Upper lobe of left lung (tissue), 6 donors: ENCODE measurements at regions not wholly inside any gene's neighbourhood (a gene's known extent, or its start where the extent isn't known, plus 50 kb on each side); places are given as distances from the start of the nearest gene placed in this dataset.

Source experiments
- ATAC-seq, 2 donors: fragments of 200-7000 bp; cut with Tn5 transposase; one replicate each; pipeline ENCODE4 v1.9.1; 2022; ENCODE audit warnings: mild to moderate bottlenecking in 2 of 2, moderate library complexity in 2 of 2; ENCODE audit not compliant: low FRiP score in 2 of 2
- DNase-seq, 2 donors: peaks; one replicate each; pipeline ENCODE4 v3.0.0-alpha.2; 2019 to 2020
- H3K27ac ChIP-seq, 4 donors: fragments of 200-600 bp; sonication (generic); one replicate each; pipeline ENCODE4 v1.5.1; 2016 to 2019
- H3K27me3 ChIP-seq, 4 donors: fragments of 200-600 bp; sonication (generic); one replicate each; pipeline ENCODE4 v1.5.1; 2017 to 2019
- H3K36me3 ChIP-seq, 4 donors: fragments of 200-600 bp; sonication (generic); one replicate each; pipeline ENCODE4 v1.5.1; 2016 to 2019
- H3K4me1 ChIP-seq, 4 donors: fragments of 200-600 bp; sonication (generic); one replicate each; pipeline ENCODE4 v1.5.1; 2018 to 2019
- H3K4me3 ChIP-seq, 4 donors: fragments of 200-600 bp; sonication (generic); one replicate each; pipeline ENCODE4 v1.5.1; 2017 to 2019; ENCODE audit warnings: mild to moderate bottlenecking in 2 of 4, moderate library complexity in 1 of 4
- H3K9me3 ChIP-seq, 4 donors: fragments of 200-600 bp; sonication (generic); one replicate each; pipeline ENCODE4 v1.5.1; 2018 to 2019
- EP300 ChIP-seq, 4 donors: sonication (generic); formaldehyde crosslinking; IDR thresholded peaks; one replicate each; pipeline ENCODE4 v1.5.1; 2017; ENCODE audit warnings: antibody characterized with exemption in 4 of 4, control low read depth in 2 of 4
- POLR2A ChIP-seq, 4 donors: fragments of 450-650 bp; IDR thresholded peaks; one replicate each; pipeline ENCODE4 v1.5.1; 2016 to 2017; ENCODE audit warnings: antibody characterized with exemption in 4 of 4, mild to moderate bottlenecking in 2 of 4
- POLR2AphosphoS5 ChIP-seq, 2 donors: sonication (generic); formaldehyde crosslinking; IDR thresholded peaks; one replicate each; pipeline ENCODE4 v1.5.1; 2017; ENCODE audit warnings: antibody characterized with exemption in 2 of 2
- WGBS, 2 donors: methylation state at CpG; one replicate each; pipeline ENCODE4 v1.1.5; 2017 to 2018; 5-methylcytosine and 5-hydroxymethylcytosine counted together
- TF ChIP-seq, protein P1 (sequence below), 6 experiments: fragments of 450-650 bp in 4 of 6; fragments of 200-600 bp in 2 of 6; sonication (generic) in 2 of 6; IDR thresholded peaks; one replicate each; pipeline ENCODE4 v1.5.1; 2016 to 2019; ENCODE audit warnings: antibody characterized with exemption in 6 of 6
- donor health status: DM: no; HTN: no; CAD: no; lungs with moderate emphysema.
- donor health status: DM: no; HTN: yes; CAD: no; lungs with severe emphysema.

DNA sequence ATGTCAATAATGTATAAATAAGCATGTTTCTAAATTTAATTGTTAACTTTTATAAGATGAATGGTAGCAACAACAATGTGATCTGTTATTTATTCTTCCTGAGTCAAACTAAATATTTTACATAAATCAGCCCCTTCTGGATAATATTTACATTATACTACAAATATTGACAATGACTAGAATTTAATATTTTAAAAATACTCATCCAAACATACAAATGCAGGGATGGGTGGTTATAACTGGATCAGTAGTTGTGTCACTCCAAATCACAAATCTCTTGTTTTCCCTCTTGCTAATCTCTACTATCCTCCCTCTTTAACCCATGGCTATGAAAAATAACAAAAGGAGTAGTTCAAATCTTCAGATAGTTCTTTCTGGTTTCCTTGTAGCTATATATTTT lies 407.0 kb downstream of the HTR7 start:
- DNase-seq = no peak
- TF ChIP-seq, protein P1, sequence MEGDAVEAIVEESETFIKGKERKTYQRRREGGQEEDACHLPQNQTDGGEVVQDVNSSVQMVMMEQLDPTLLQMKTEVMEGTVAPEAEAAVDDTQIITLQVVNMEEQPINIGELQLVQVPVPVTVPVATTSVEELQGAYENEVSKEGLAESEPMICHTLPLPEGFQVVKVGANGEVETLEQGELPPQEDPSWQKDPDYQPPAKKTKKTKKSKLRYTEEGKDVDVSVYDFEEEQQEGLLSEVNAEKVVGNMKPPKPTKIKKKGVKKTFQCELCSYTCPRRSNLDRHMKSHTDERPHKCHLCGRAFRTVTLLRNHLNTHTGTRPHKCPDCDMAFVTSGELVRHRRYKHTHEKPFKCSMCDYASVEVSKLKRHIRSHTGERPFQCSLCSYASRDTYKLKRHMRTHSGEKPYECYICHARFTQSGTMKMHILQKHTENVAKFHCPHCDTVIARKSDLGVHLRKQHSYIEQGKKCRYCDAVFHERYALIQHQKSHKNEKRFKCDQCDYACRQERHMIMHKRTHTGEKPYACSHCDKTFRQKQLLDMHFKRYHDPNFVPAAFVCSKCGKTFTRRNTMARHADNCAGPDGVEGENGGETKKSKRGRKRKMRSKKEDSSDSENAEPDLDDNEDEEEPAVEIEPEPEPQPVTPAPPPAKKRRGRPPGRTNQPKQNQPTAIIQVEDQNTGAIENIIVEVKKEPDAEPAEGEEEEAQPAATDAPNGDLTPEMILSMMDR (IDR thresholded peaks at IDR 0.05) = no peak
- no peak for TF ChIP-seq POLR2AphosphoS5 (IDR thresholded peaks at IDR 0.05)
- Histone ChIP-seq H3K36me3 (no peaks in the 10 kb centered on the region), H3K27ac (no peak overlapping the region), H3K4me1 (no peaks in the 10 kb centered on the region), H3K9me3 (no peaks in the 10 kb centered on the region), H3K4me3 (no peak overlapping the region), H3K27me3 (no peaks in the 10 kb centered on the region)
- no peak for ATAC-seq

DNA sequence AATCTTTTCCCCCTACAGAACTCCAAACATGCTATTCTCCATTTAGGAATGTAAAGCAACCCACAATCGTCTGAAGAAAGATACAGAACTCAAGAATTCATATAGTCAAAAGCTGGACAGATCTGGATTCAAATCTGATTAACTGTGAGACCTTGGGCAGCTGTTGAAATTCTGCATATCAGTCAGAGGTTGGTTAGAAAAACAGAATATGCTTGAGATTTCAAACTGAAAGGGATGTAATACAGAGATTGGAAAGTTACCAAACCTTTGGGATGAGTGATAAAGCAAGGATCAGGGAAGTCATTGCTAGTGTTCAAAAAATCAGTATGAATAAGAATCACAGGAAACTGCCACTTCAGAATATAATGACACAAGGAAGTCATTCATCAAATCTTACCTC lies 406.6 kb downstream of the HTR7 start:
- Histone ChIP-seq H3K4me1 (no peaks in the 10 kb centered on the region), H3K27me3 (no peaks in the 10 kb centered on the region), H3K9me3 (no peaks in the 10 kb centered on the region), H3K27ac (no peak overlapping the region), H3K36me3 (no peaks in the 10 kb centered on the region), H3K4me3 (no peak overlapping the region)
- TF ChIP-seq POLR2AphosphoS5 (IDR thresholded peaks at IDR 0.05) (no peak), POLR2A (IDR thresholded peaks at IDR 0.05) (no peak), EP300 (IDR thresholded peaks at IDR 0.05) (no peak)
- TF ChIP-seq, protein P1 (IDR thresholded peaks at IDR 0.05) = no peak
- no peak for ATAC-seq
- DNase-seq = no peak
- WGBS, 2 donors = 0 to 28% methylated on average over 1 of the region's 1 CpG

DNA sequence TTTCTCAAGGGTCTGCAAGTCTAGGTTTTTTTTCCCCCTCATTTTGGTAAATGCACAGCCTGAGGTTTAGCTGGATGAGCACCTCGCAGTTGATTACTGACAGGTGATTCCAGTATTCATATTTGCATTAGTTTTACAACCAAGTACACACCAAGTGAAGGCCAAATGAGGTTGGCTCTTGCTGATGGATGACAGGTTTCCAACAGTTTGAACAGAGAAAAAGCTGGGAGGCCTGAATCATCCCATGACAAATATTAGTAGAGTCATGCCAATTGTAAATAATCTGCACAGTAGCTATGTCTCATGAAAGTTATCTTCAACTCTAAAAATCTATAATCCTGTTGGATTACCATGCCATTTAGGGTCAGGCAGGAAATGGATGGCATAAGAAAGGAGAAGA lies 399.8 kb downstream of the HTR7 start:
- H3K4me3 ChIP-seq = no peak overlapping the region
- no peaks in the 10 kb centered on the region for H3K36me3 ChIP-seq
- no peaks in the 10 kb centered on the region for H3K9me3 ChIP-seq
- WGBS, 2 donors = 92 to 100% methylated on average over 1 of the region's 1 CpG
- H3K27me3 ChIP-seq = no peaks in the 10 kb centered on the region
- H3K27ac ChIP-seq = no peak overlapping the region
- TF ChIP-seq, protein P1 (IDR thresholded peaks at IDR 0.05) = no peak
- TF ChIP-seq POLR2AphosphoS5 (IDR thresholded peaks at IDR 0.05) = no peak
- no peak for TF ChIP-seq EP300 (IDR thresholded peaks at IDR 0.05)
- TF ChIP-seq POLR2A (IDR thresholded peaks at IDR 0.05) = no peak
- ATAC-seq (no peak), DNase-seq (no peak)
- H3K4me1 ChIP-seq = no peaks in the 10 kb centered on the region

DNA sequence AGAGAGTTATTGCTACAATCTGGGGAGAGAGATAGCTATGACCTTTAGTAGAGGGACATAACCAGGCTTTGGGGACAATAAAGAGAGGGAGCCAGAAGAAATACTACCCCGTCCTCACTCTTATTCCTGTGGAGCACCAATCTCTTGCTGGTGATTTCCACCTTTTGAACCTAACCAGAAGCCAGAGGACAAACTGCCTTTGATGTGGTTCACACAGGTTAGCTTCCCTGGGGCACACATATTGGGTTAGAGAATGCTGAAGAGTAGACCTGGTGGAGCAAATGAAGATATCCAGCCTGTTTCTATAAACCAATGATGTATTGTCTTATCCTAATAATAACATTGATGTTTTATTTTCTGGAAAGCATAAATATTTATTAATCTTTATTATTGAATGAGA lies 399.3 kb downstream of the HTR7 start:
- no peaks in the 10 kb centered on the region for H3K27me3 ChIP-seq
- no peak for ATAC-seq
- no peak overlapping the region for H3K4me3 ChIP-seq
- no peak for DNase-seq
- H3K27ac ChIP-seq = no peak overlapping the region
- no peak for TF ChIP-seq EP300 (IDR thresholded peaks at IDR 0.05)
- TF ChIP-seq, protein P1 (IDR thresholded peaks at IDR 0.05) = no peak
- 65 to 68% methylated on average over 1 of the region's 1 CpG for WGBS, 2 donors
- no peaks in the 10 kb centered on the region for H3K9me3 ChIP-seq
- no peaks in the 10 kb centered on the region for H3K4me1 ChIP-seq
- H3K36me3 ChIP-seq = no peaks in the 10 kb centered on the region

DNA sequence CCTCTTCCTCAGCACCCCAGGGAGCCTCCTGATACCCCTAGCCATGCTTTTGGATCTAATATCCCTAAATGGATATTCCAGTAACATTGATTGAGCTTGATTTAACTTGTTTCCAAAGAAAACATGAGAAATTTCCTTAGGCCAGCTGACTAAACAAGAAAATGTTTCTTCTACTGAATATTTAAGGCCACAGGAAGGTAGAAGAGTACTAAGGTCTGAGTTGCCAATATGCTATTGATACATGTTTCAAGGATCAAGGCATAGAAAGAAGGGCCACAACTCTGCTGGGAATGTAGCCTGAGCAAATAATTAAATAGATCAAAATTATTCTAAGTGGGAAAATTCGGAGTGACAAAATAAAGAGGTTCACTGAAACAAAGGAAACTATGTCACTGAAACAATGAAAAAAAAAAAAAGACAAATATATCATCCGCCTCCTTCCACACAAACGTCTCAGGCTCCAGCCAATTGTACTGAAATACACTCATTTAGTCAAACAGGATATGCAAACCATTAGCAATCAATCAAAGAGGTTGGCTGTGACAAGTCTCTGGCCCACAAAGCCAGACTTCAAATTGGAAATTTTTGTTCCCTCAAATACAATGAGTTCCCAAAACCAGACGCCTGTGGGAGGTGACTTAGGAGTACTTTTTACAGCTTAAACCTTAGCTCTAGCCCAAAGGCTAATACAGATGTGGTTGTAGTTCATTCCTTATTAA lies 396.2 kb downstream of the HTR7 start:
- Histone ChIP-seq H3K9me3 (no peaks in the 10 kb centered on the region), H3K36me3 (no peaks in the 10 kb centered on the region), H3K4me1 (no peaks in the 10 kb centered on the region), H3K27me3 (no peaks in the 10 kb centered on the region), H3K27ac (no peak overlapping the region), H3K4me3 (no peak overlapping the region)
- ATAC-seq (no peak), DNase-seq (no peak)
- no peak for TF ChIP-seq POLR2AphosphoS5 (IDR thresholded peaks at IDR 0.05)
- TF ChIP-seq, protein P1 (IDR thresholded peaks at IDR 0.05) = no peak
- no peak for TF ChIP-seq EP300 (IDR thresholded peaks at IDR 0.05)
- TF ChIP-seq POLR2A (IDR thresholded peaks at IDR 0.05) = no peak
- 31 to 39% methylated on average over 4 of the region's 4 CpGs for WGBS, 2 donors
